GM12875 (cell line): ENCODE measurements at regions not wholly inside any gene's neighbourhood (a gene's known extent, or its start where the extent isn't known, plus 50 kb on each side); places are given as distances from the start of the nearest gene placed in this dataset.

ENCODE experiments used
- H3K4me3 ChIP-seq: one replicate; pipeline ENCODE4 v1.5.1; 2011; ENCODE audit warnings: low read depth, low read length, control low read depth
- TF ChIP-seq, protein P1 (sequence below): IDR thresholded peaks from 2 replicates; pipeline ENCODE4 v1.5.1; 2011; ENCODE audit warnings: low read depth, mild to moderate bottlenecking, control low read depth, inconsistent platforms, low read length, moderate library complexity, borderline replicate concordance; ENCODE audit not compliant: insufficient read depth

DNA sequence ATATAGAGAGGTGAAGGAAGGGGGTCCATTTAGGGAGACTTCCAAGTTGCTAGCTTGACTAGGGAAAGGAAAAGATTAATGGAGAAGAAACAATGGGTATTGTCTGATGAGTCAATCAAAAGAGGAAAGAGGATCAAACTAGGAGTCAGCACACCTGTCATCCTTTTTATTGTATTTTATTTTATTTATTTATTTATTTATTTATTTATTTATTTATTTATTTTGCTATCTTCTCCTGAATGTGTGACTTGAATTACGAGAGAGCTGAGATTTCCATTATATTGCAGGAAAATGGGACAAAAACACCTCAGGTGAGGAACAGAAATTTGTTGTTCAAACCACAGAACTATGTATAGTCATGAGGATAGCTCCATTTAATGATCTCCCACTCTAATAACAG is 58.9 kb downstream of the NUDT11 start:
- no peak overlapping the region for H3K4me3 ChIP-seq
- TF ChIP-seq, protein P1, sequence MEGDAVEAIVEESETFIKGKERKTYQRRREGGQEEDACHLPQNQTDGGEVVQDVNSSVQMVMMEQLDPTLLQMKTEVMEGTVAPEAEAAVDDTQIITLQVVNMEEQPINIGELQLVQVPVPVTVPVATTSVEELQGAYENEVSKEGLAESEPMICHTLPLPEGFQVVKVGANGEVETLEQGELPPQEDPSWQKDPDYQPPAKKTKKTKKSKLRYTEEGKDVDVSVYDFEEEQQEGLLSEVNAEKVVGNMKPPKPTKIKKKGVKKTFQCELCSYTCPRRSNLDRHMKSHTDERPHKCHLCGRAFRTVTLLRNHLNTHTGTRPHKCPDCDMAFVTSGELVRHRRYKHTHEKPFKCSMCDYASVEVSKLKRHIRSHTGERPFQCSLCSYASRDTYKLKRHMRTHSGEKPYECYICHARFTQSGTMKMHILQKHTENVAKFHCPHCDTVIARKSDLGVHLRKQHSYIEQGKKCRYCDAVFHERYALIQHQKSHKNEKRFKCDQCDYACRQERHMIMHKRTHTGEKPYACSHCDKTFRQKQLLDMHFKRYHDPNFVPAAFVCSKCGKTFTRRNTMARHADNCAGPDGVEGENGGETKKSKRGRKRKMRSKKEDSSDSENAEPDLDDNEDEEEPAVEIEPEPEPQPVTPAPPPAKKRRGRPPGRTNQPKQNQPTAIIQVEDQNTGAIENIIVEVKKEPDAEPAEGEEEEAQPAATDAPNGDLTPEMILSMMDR, result no peak

DNA sequence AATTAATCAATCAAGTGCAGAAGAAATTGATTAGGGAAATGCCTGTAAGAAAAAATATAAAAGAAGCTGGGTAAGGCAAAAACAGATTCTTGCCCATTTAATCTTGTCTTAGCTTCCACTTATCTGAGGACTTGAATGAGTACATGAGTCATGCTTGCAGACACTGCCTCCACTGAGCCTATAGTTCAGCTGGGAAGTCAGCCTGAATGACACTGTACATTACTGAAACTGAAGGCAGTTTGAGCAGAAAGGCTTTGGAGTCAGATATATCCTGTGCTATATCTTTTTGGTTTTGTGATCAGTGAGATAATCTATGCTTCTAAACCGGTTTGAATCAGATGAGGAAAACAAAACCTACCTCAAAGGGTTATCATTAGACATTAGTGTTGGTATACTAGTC is 61.3 kb downstream of the NUDT11 start:
- TF ChIP-seq, protein P1, result no peak
- H3K4me3 ChIP-seq, result no peak overlapping the region

DNA sequence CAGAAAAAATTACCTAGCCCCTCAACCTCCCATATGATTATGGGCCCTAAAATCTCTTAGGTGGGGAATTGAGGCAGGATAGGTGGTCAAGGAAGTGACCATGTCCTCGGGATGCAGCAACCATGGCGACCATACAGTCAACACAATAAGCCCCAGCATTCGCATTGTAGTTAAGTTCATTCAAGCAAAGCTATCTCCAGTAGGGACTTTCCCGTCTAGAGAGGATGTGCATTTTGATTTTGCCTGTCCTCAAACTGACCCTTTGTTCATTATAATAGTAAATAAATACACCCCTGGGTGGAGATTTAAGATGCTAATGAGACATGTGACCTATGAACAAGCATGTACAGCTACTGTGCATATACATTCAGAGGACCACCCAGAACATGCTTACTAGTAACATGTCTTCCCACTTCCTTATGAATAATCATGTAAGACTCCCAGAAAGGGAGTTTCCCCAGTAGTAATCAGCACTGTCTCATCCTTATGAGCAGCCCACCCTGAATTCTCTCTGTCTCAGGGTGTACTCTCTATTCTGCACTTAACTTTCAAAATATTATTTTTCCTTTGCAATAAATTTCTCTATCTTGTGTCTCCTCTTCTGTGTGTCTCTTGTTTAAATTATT is 74.3 kb downstream of the NUDT11 start:
- no peak overlapping the region for H3K4me3 ChIP-seq
- TF ChIP-seq, protein P1, result no peak

DNA sequence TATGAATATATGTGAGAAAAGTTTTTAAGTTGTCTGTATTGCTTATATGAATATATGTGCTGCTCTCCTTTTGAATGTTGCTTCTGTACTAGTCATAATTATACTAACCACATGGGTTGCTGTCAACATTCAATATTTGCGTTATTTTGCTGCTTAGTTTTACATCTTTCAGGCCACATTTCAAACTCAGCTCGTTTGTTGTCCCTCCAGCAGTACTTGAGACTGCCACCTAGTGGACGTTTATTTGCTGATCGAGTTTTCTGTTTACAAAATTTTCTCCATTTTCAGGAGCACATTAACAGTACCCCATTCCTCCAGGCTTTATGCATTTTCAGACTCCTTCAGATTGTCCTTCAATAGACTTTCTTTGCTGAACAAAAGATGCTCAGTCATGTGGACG is 75.8 kb downstream of the NUDT11 start:
- TF ChIP-seq, protein P1, result peak; percentile 59; the same call in 1 of the 2 replicates
- H3K4me3 ChIP-seq, result no peak overlapping the region

DNA sequence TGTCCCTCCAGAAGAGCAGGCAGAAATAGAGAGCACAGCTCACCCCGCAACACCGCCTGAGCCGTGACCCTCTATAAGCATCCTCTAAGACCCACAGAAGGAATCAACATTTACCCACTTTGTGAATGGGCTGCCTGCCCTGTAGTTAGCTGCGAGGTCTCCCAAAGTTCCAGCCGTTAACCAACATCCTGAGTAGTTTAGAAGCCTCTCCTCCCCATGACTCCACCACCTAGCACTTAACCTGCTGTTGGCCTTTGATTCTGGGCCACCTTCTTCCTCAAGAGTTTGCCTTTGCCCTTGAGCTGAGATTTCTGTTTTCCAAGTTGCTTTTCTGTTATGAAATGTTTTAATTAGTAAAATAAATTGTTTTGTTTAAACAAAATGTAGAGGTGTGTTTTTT is 75.8 kb downstream of the NUDT10 start:
- TF ChIP-seq, protein P1, result no peak
- H3K4me3 ChIP-seq, result no peak overlapping the region

DNA sequence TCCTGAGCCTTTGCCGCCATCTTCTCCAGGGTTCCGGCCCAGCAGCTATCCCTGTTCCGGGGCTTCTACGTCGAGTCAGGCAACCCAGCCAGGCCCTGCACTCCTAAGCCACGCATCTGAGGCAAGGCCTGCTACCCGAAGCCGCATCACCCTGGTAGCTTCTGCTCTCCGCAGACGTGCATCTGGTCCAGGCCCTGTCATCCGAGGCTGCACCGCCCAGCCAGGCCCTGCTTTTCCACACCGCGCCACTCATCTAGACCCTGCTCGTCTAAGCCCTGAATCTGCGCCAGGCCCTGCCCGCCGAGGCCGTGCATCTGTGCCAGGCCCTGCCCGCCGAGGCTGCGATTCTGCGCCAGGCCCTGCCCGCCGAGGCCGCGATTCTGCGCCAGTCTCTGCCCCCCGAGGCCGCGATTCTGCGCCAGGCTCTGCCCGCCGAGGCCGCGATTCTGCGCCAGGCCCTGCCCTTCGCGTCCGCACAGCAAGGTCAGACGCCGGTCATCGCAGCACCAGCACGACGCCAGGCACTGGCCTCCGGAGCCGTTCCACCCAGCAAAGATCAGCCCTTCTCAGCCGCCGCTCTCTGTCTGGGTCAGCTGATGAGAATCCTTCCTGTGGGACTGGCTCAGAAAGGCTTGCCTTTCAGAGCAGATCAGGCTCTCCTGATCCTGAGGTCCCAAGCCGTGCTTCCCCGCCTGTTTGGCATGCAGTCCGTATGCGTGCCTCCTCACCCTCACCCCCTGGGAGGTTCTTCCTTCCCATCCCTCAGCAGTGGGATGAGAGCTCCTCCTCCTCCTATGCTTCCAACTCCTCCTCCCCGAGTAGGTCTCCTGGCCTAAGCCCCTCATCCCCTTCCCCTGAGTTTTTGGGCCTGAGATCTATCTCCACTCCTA is 75.1 kb downstream of the NUDT10 start:
- no peak overlapping the region for H3K4me3 ChIP-seq
- TF ChIP-seq, protein P1, result no peak
